NCI-H146 treated with DMSO at 0.1 percent for 48 hours (cell line): ENCODE measurements at regions not wholly inside any gene's neighbourhood (a gene's known extent, or its start where the extent isn't known, plus 50 kb on each side); places are given as distances from the start of the nearest gene placed in this dataset.

Experiments used
- DNase-seq: peaks from one replicate; lab custom pipeline; 2025; ENCODE audit not compliant: unreplicated experiment; lab: John Stamatoyannopoulos, UW

DNA sequence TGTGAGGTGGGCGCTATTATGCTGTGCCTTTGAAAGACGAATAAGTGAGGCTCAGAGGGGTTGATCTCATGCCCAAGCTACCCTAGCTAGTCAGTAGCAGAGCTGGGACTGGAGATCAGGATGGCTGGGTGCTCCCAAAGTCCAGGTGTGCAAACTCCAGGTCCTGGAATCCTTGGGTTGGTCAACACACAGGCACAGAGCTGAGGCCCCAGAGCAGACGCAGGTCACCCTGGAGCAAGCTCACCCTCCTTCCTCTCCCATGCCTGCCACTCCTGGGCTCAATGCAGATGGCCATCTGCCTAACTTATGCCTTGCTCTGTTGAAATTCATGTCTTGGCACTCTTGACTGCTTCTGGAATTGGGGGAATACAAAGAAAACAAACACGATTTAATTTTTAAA lies 587.2 kb downstream of the PTPRU start:
- DNase-seq = no peak

GRCh38 chr1:29821605-29822004 lies 585.3 kb downstream of the PTPRU start:
- DNase-seq = no peak

- DNase-seq = no peak
Observed at GRCh38 chr1:29820401-29820800, 584.1 kb downstream of the PTPRU start.

DNA sequence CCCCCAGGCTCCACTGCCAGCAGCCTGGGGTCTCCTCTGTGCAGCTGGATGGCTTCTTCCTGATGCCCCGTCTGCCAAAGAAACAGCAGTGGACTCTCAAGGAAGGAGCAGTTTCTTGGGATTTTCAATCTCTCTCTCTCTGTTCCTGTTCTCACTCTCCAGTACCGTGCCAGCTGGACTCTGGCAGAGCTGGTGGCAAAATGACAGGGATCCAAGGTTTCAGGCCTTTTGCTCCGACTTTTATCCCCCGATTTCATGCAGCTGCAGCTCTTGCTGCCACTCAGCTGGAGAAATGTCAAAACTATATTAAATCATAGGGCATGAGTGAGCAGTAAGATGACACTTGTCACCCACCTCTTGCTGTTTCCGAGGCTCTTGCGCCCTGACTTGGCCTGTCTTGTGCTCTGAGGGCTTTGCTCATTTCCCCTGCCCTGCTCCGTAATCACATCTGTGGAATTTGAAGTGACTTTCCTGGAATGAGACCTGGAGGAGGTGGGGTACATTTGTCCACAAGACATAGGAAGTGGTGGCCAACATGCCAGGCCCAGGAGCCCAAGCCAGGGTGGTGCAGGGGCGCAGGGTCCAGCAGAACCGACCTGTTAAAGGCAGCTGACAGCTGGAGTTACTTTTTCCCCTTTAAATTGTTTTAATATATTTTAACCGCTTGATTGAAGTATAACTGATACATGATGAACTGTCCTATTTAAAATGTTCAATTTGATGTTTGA lies 576.2 kb downstream of the PTPRU start:
- no peak for DNase-seq

DNA sequence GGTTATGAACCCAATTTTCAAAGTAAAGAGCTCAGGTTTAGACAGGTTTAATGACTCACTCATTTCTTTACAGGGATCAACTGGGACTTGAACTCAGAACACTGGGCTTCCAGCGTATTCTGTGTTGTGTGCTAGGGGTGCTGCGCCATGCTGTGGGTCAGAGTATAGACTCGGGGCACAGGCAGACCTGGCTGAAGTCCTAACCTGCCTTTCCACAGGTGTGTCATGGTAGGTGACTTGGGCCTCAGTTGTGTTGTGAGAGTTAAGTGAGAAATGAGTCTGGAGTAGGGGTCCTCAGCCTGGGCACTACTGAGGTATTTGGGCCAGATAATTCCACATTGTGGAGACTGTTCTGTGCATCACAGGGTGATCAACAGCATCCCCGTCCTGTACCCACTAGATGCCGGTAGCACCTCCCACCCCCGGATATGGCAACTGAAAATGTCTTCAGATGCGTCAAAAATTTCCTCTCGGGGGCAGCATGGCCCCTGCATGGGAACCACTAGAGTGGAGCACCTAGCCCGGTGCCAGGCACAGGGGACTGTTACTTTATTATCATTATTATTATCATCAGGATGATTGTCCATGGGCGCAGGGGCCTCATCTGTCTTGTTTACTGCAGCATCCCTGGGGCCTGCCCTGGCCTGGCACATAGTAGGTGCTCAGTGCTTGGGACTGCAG lies 575.5 kb downstream of the PTPRU start:
- DNase-seq = no peak

GRCh38 chr1:29811247-29811646 lies 574.9 kb downstream of the PTPRU start:
- no peak for DNase-seq

DNA sequence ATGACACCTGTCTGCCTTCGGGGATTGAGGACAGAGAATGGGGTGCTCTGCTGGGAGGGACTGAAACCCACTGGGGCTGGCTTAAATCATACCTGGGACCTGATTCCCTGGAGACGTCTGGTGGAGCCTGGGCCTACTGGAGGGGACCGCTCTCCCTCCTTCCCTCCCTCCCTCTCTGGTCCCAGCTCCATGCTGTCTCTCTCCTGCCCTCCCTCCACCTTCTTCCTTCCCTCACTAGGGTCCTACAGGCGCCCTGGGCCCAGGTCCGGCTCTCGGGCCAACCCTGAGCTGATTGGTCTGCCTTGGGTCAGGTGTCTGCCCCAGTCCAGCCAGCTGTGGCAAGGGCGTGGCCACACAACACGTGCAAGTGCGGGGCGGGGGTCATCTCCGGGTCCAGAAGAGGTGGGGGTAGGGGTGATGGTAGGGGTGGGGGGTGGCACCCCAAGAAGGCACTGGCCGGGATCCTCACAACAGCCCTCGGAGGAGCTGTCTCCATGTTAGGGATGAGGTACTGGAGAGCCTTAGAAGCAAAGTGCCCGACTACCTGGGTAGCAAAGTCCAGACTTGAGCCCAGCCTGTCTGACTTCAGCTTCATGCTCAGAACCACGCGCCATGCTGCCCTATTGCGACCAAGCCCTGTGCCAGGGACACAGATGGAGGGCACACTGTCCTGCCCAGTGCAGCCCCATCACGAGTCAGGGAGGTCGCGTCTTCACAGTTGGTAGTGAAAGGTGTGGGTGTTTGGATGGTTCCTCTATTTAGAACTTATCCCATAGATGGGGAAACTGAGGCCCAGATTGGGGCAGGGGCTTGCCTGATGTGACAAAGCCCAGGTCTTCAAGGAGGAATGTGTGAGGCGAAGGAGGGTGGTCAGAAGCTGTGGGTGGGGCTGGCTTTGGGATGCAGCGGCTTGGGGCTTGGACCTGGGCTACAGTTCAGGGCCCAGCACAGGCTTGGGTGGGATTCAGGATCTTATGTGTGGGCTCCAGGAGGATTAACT lies 574.1 kb downstream of the PTPRU start:
- no peak for DNase-seq

- no peak for DNase-seq
Observed at GRCh38 chr1:29809446-29810120, 573.3 kb downstream of the PTPRU start.

GRCh38 chr1:29808141-29808995 lies 572.0 kb downstream of the PTPRU start:
- no peak for DNase-seq

DNA sequence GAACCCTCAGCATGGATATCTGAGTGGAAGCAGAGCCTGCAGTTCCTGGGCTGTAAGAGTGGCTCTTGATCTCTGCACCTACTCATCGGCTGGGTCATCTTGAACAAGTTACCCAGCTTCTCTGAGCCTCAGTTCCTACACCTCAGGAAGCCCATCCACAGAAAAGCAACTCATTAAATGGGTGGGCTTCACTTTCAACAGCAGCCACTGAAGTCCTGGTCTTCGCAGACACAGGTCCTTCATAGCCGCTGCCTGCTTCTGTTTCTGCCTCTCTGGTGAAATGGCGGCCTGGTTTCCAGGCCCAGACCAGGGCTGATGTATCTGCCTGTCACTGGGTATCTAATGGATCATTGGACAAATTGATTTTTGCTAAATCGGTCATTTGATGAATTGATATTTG lies 571.4 kb downstream of the PTPRU start:
- DNase-seq = no peak

DNA sequence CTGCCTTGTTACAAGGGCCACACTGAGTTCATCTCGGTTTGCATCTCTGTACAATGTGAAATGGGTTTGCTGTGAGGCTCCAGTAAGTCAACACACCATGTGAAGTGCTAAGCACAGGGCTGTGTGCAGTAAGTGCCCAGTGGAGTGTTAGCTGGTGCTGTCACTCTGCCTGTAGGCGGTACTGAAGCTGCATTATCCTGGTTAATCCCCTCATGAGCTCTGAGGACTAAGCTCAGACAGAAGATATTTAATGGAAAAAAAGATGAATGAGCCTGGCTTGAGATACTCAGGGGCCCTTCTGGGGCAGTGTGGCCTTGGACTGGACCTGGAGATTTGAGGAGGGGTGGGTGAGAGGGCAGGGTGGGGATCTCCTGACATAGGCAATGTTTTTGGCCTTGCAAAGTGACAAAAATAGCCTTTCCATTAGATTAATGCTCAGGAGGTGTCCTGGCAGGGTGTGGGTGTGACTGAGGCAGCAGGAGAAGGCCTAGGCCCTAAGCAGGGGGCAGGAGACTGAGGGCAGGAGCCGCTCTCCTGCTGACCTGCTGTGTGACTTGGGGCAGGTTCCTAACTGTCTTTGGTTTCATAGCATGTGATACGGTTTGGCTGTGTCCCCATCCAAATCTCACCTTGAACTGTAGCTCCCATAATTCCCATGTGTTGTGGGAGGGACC lies 570.5 kb downstream of the PTPRU start:
- DNase-seq = no peak

DNA sequence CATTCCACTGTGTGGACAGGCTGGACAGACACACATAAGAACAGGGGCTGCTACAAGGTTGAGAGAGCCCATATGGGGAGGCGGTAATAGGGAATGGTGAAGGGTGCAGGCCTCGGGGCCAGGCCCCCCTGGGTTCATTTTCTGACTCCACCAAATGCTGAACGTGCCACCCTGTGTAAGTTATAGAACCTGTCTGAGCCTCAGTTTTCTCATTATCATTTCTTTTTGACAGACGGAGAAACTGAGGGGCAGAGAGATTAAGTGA lies 569.5 kb downstream of the PTPRU start:
- DNase-seq = no peak

GRCh38 chr1:29805122-29805895 lies 569.0 kb downstream of the PTPRU start:
- no peak for DNase-seq

- no peak for DNase-seq
Observed at GRCh38 chr1:29804181-29804899, 568.0 kb downstream of the PTPRU start.

- no peak for DNase-seq
Observed at GRCh38 chr1:29803486-29803885, 567.2 kb downstream of the PTPRU start.

- DNase-seq = no peak
Observed at GRCh38 chr1:29802181-29803068, 566.1 kb downstream of the PTPRU start.

GRCh38 chr1:29801561-29801973 lies 565.2 kb downstream of the PTPRU start:
- DNase-seq = no peak
